EL (cell line): ENCODE measurements at regions not wholly inside any gene's neighbourhood (a gene's known extent, or its start where the extent isn't known, plus 50 kb on each side); places are given as distances from the start of the nearest gene placed in this dataset.

Source experiments
- DNase-seq: peaks from one replicate; pipeline ENCODE4 v3.0.0-alpha.2; 2016

- DNase-seq = no peak
Measured at GRCh38 chr11:119489087-119489486, 66.1 kb upstream of the THY1 start.

DNA sequence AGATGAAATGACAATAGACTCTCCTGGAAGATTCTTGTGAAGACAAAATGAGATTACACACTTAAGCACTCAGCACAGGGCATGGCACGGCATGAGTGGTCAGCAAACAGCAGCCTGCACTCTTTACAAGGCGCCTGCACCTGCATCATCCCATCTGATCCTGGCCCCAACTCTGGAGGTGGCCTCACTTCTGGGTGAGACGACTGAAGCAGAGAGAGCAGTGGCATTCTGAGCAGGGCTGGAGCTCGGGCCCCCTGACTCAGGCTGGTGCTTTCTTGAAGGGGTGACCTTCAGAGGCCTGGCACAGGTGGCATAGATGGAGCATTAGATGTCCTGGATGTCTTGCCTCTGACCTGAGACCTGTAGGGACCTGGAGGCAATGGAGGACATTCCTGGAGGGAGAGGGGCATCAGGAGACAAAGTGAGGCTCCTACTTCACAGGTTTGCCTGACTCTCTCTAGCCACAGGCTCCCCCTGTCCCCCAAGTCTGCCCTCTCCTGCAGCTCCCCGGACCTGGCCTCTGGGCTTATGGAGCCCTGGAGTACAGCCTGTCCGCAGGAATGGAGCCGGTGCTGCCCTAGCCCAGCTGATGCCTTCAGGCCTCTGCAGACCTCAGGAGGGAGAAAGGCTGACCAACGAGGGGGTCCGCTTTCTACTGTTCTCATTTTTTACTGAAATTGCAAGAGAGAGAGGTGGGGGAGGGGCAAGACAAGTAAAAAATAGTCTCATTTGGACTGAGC lies 65.5 kb upstream of the THY1 start:
- no peak for DNase-seq

DNA sequence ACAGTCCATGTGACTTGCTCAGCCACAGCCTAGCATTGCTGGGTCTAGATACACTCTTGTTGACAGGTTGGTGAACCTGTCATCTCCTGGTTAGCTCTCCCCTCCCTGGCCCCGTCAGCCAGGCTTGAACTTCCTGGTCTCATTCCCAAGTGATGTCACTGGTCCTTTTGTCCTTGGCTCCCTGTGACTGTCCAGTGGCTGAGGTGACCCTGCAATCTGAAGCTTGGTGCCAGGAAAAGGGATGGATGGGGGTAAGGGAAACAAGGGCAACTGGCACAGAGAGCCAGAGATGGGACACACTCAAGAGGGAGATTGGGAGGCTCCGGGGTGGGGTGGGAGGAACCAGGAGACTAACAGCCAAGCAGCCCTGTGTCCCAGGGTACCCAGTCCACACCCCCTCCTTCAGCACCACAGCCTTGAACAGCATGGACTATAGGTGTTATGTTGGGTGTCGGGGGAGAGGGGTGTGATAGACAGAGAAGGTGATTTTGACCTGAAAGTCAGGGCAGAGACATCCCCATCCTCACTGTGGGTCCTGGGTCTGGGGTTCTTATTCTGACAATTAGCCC lies 63.8 kb upstream of the THY1 start:
- no peak for DNase-seq

GRCh38 chr11:119486016-119486415 lies 63.0 kb upstream of the THY1 start:
- no peak for DNase-seq

- no peak for DNase-seq
Measured at GRCh38 chr11:119484741-119485605, 62.0 kb upstream of the THY1 start.

- DNase-seq = no peak
Measured at GRCh38 chr11:119483881-119484371, 61.0 kb upstream of the THY1 start.

DNA sequence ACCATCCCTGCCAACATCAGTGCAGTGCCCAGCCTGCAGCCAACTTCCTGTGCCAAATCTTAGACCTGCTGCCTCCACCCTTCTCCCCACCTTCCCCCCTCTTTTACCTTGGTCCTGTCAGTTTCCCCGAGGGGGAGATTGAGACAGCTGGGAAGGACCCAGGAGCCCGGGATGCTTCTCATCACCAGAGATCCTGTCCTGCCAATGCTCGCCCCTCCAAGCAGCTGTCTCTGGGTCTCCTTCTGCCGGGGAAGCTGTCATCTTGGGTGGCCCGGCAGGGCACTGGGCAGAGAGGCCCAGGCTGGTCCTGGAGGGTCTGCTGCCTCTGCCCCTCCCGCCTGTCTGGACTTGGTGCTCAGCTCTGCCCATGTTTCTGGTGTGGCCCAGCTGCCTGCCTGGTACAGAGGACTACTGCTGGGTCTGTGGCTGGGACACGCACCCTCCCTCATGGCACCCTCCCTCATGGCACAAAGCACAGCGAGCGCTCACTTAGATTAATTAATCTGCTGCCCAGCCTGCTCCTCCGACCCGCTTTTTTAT lies 60.4 kb upstream of the THY1 start:
- DNase-seq = no peak

DNA sequence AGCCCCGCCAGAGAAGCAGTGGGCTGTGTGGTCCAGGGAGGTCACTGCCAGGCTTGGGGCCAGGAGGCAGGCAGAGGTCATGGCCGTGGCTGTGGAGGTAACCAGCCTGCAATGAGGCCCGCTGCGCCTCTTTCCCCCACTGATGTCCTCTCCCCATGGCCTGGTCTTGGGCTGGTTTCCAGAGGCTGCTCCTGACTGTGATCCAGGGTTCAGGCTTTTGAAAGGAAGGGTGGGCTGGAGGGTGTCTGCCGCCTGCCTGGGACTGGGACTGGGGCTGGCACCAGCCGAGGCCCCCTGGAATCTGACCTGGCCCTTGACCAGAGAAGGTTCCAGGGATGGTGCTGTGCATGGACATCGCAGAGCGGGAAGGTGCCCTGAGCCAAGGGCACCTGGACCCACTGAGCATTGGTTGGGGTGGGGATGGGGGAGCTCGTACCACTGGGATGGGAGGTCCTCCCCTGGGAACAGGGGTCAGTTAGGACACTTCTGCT lies 59.6 kb upstream of the THY1 start:
- DNase-seq = no peak

GRCh38 chr11:119481667-119482400 lies 58.9 kb upstream of the THY1 start:
- DNase-seq = no peak

DNA sequence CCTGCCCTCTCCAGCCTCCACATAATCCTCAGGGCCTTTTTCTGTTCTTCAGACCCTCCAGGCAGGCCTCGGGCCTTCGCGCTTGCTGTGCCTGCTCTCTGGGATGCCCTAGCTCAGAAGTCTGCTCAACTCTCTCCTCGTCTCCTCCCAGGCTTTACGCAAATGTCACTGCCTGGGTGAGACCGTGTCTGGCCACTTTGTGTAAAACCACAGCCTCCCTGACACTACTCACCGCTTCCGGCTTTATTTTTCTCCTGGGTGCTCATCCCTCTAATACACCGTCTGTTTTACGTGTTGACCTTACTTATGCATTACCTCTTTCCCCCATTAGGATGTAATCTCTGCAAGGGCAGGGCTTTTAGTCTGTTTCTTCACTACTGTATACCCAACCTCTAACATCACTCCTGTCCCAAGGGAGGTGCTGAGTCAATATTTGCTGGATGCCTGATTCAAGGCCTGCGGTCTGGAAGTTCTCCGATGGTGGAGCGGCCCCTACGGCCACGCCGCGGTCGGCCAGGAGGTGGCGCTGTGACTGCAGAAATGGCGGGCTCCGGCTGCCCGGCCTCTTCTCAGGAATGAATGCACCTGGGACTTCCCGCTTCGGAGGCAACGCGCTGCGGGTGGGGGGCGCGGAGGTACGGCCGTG lies 58.2 kb upstream of the THY1 start:
- DNase-seq = peak; percentile 84

DNA sequence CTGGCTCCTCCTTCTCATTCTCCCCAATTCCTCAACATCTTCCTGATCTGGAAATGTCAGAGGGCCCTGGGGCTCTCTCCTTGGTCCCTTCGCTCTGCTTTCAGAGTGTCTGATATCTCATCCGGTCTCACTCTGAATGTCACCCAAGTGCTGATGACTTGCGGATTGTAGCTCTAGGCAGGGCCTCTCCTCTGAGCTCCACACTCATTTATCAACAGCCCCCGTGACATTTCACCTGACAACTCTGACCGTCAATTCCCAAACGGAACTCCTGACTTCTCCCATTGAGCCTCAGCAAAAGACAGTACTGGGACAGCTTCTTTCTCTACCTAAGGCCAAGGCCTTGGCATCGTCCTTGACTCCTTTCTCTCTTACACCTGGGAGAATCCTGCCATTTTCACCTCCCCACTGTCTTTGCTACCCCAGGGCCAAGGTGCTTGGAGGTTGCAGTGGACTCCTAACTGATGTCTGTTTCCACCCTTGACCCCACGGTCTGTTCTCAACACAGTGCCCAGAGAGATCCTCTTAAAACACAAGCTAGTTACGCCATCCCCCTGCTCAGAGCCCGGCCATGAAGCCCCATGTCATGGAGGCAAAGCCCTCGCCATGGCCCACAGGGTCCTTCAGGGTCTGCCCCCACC lies 57.5 kb upstream of the THY1 start:
- no peak for DNase-seq

DNA sequence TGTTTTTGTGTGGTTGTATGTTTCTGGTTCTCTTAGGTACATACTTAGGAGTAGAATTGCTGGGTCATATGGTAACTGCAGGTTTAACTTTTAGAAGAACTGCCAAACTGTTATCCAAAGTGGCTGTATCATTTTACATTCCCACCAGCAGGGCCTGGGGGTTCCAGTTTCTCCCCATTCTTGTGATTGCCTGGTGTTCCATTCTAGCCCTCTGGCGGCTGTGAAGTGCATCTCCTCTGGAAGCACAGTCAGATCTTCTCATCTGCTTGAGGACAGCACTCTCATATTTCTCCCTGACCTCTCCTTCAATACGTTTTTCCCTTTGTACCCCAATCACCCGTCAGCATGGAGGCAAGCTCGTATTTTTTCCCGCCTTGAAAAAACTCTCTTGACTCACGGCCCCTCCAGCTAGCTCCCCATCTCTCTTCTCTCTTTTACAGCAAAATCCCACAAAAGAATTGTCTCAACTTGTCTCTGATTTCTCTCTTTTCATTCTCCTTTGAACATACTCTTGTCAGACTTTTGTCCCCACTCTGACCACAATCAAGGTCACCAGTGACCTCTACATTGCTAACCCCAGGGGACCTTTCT lies 56.8 kb upstream of the THY1 start:
- DNase-seq = peak; percentile 66

DNA sequence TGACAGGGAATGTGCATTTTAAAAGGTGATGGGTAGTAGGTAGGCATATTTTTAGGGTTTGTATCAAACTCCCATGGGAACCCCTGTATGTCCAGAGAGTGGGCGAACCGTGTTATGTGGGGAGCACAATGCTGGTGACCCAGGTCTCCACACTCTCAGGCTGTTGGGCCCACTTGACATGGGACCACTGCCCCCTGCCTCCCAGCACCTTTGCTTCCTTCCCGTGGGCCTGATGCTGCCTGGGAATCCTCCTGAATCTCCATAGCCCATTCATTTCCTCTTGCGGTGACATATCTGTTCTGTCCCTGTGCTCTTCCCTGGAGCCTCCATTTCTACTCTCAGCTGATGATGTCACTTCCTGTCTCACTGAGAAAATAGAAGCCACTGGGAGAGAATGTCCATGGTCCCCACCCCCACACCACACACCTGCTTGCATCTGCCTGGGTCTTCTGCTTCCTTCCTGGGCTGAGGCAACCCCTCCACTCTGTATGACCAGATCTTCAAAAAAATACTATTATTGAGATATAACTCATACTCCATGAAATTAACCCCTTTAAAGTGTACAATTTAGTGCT lies 55.8 kb upstream of the THY1 start:
- no peak for DNase-seq

- no peak for DNase-seq
Measured at GRCh38 chr11:119476666-119477331, 53.8 kb upstream of the THY1 start.

DNA sequence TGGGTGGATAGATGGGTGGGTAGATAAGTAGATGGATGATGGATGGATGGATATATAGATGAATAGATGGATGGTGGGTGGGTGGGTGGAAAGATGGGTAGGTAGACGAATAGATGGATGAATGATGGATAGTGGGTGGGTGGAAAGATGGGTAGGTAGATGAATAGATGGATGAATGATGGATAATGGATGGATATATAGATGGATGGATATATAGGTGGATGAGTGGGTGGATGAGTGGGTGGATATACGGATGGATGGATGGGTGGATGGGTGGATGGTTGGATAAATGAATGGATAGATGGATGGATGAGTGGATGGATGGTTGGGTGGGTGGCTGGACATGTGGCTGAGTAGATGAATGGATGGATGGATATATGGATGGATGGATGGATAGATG lies 53.1 kb upstream of the THY1 start:
- DNase-seq = no peak

GRCh38 chr11:119474682-119475596 lies 52.0 kb upstream of the THY1 start:
- peak; percentile 75 for DNase-seq

DNA sequence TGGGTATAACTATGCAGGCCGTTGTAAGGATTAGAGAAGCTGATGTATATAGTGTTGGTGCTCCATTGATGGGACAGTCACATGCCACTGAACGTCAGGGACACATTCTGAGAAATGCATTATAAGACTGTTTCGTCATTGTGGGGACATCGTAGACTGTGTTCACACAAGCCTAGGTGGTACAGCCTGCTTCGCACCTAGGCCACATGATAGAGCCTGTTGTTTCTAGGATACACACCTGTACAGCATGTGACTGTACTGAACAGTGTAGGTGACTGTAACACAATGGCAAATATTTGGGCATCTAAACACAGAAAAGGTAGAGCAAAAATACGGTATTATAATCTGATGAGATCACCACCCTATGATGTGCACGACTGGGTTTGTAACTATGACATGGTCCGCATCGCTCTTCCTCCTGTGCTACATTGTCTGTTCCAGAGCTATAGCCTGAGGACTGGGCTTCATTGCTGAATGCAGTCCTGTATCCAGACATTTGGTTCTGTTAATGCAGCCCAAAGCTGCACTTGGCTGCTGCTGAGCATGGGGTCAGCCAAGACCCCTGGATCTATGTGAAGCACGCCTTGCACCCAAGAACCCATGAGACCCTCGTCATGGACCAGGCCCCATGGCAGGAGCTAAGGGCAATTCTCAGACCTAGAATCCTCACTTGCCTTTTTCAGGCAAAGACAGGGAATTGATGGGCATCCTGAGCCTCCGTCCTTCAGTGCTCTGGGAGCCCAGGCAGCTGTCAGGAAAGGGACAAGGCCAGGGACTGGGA lies 51.1 kb upstream of the THY1 start:
- DNase-seq = no peak

GRCh38 chr11:119473226-119473625 lies 50.3 kb upstream of the THY1 start:
- no peak for DNase-seq
